Effector CD4-positive, alpha-beta T cell (primary cell): ENCODE measurements at regions not wholly inside any gene's neighbourhood (a gene's known extent, or its start where the extent isn't known, plus 50 kb on each side); places are given as distances from the start of the nearest gene placed in this dataset.

Source experiments
- DNase-seq: peaks from one replicate; pipeline ENCODE4 v3.0.0-alpha.2; 2020

GRCh38 chr11:69976794-69977193, 101.3 kb upstream of the ANO1 start:
- no peak for DNase-seq

- no peak for DNase-seq
Measured at GRCh38 chr11:69977951-69978350, 100.2 kb upstream of the ANO1 start.

GRCh38 chr11:69978841-69979614, 99.1 kb upstream of the ANO1 start:
- DNase-seq, result no peak

- no peak for DNase-seq
Measured at GRCh38 chr11:69979632-69980031, 98.5 kb upstream of the ANO1 start.

GRCh38 chr11:69981119-69981784, 96.9 kb upstream of the ANO1 start:
- no peak for DNase-seq

- no peak for DNase-seq
Measured at GRCh38 chr11:69982690-69983570, 95.2 kb upstream of the ANO1 start.

- no peak for DNase-seq
Measured at GRCh38 chr11:69983571-69983877, 94.6 kb upstream of the ANO1 start.

- DNase-seq, result no peak
Measured at GRCh38 chr11:69983897-69984438, 94.1 kb upstream of the ANO1 start.

- no peak for DNase-seq
Measured at GRCh38 chr11:69984457-69985261, 93.5 kb upstream of the ANO1 start.

- DNase-seq, result no peak
Measured at GRCh38 chr11:69985331-69985640, 92.8 kb upstream of the ANO1 start.

- no peak for DNase-seq
Measured at GRCh38 chr11:69985641-69986439, 92.3 kb upstream of the ANO1 start.

- DNase-seq, result no peak
Measured at GRCh38 chr11:69986440-69986787, 91.7 kb upstream of the ANO1 start.

- DNase-seq, result no peak
Measured at GRCh38 chr11:69986830-69987229, 91.3 kb upstream of the ANO1 start.

- DNase-seq, result no peak
Measured at GRCh38 chr11:69992026-69992425, 86.1 kb upstream of the ANO1 start.

- no peak for DNase-seq
Measured at GRCh38 chr11:69992943-69993694, 85.0 kb upstream of the ANO1 start.

GRCh38 chr11:69994810-69995209, 83.3 kb upstream of the ANO1 start:
- no peak for DNase-seq

GRCh38 chr11:69995697-69996096, 82.4 kb upstream of the ANO1 start:
- DNase-seq, result no peak

- DNase-seq, result no peak
Measured at GRCh38 chr11:69996451-69996850, 81.7 kb upstream of the ANO1 start.

- DNase-seq, result no peak
Measured at GRCh38 chr11:69997352-69997751, 80.8 kb upstream of the ANO1 start.

- DNase-seq, result no peak
Measured at GRCh38 chr11:69999721-70000120, 78.4 kb upstream of the ANO1 start.

GRCh38 chr11:70000228-70000627, 77.9 kb upstream of the ANO1 start:
- DNase-seq, result no peak
